HUES6 (cell line): ENCODE measurements at regions not wholly inside any gene's neighbourhood (a gene's known extent, or its start where the extent isn't known, plus 50 kb on each side); places are given as distances from the start of the nearest gene placed in this dataset.
"Not testable (repeated sequence)": the region's sequence is repeated elsewhere in the genome, so short reads cannot be mapped to it uniquely, and the experiment has no call there.

Experiments used
- H3K27ac ChIP-seq: 2 replicates; pipeline ENCODE4 v1.7.0; 2013; ENCODE audit warnings: low read depth, mild to moderate bottlenecking, low read length, inconsistent platforms
- H3K27me3 ChIP-seq: 2 replicates; pipeline ENCODE4 v1.6.1; 2013; ENCODE audit warnings: low read length; ENCODE audit not compliant: control insufficient read depth, insufficient read depth
- H3K36me3 ChIP-seq: 2 replicates; pipeline ENCODE4 v1.6.1; 2013; ENCODE audit warnings: low read length; ENCODE audit not compliant: control insufficient read depth, insufficient read depth
- H3K4me1 ChIP-seq: 2 replicates; pipeline ENCODE4 v1.6.1; 2013; ENCODE audit warnings: low read length; ENCODE audit not compliant: control insufficient read depth, insufficient read depth
- H3K4me3 ChIP-seq: 2 replicates; pipeline ENCODE4 v1.5.1; 2013; ENCODE audit warnings: low read depth, low read length
- H3K9ac ChIP-seq: one replicate; pipeline ENCODE4 v1.6.1; 2013; ENCODE audit warnings: mild to moderate bottlenecking, low read length
- H3K9me3 ChIP-seq: 2 replicates; pipeline ENCODE4 v1.6.1; 2013; ENCODE audit warnings: low read depth, low read length; ENCODE audit not compliant: control insufficient read depth, insufficient read depth

DNA sequence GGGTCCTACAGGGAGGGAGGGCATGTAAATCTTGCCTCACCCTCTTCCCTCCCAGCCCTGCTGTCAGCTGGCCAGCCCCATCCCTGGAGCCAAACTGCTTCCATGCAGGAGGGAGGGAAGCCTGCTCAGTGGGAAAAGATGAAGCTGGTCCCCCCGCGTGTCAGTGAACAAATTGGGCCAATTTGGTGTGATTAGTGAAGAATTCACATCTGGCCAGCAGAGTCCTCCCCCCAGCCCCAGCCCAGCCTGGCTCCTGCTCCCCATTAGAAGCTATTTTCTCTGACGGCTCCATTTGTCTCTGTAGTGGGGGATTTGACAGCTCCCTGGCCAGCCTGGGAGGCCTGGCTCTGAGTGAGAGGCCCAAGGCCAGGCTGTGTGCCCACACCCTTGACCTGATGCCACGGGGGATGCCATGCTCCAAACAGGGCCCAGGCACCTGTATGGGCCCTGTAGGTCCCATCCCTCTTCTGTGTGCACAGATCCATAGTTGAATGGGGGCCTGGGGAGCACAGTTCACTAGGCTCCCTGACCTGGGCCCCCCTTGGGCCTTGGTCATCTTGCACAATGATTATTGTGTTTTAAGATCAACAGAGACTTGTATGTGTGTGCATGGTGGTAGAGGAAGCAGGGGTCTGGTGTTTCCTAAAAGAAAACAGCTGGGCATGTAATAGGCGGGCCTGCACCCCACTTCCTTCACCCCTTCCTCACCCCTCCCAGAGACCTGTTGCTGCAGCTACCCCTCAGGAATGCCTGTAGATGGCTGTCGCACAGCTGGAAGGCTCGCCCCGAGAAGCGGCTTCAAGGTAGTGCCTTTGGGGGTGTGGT, 50.7 kb upstream of the TAC4 start:
- Histone ChIP-seq H3K4me3 (no peak overlapping the region), H3K27ac (no peak overlapping the region), H3K9ac (no peak overlapping the region), H3K4me1 (peaks cover 18% of the 10 kb centered on the region; the same call in 1 of the 2 replicates), H3K36me3 (no peaks in the 10 kb centered on the region), H3K9me3 (no peaks in the 10 kb centered on the region), H3K27me3 (peaks cover 62% of the 10 kb centered on the region)

- Histone ChIP-seq H3K9ac (no peak overlapping the region), H3K4me1 (peaks cover 21% of the 10 kb centered on the region; the same call in 1 of the 2 replicates), H3K27me3 (peaks cover 63% of the 10 kb centered on the region), H3K36me3 (no peaks in the 10 kb centered on the region), H3K9me3 (no peaks in the 10 kb centered on the region), H3K4me3 (no peak overlapping the region), H3K27ac (no peak overlapping the region)
Measured at GRCh38 chr17:49899191-49899485, 51.3 kb upstream of the TAC4 start.

DNA sequence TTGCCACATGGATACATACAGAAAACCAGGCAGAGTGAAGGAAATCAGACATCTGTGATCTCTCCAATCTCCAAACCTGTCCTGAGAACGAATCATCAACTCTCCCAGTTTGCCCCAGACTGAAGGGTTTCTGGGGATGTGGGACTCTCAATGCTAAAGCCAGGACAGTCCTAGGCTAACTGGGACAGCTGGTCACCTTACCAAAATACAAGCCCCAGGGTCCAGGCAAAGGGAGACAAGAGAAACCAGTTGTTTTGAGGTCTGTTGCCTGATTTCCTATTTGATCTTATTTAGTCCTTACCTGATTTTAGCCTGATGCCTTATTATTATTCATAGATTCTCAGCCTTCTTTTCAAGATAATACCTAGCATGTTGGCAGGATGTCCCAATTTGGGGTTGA, 51.7 kb upstream of the TAC4 start:
- no peak overlapping the region for H3K27ac ChIP-seq
- H3K27me3 ChIP-seq, result peaks cover 64% of the 10 kb centered on the region
- H3K9me3 ChIP-seq, result no peaks in the 10 kb centered on the region
- peaks cover 21% of the 10 kb centered on the region; the same call in 1 of the 2 replicates for H3K4me1 ChIP-seq
- no peak overlapping the region for H3K4me3 ChIP-seq
- no peak overlapping the region for H3K9ac ChIP-seq
- H3K36me3 ChIP-seq, result no peaks in the 10 kb centered on the region

GRCh38 chr17:49900801-49901200, 52.9 kb upstream of the TAC4 start:
- not testable (repeated sequence) for H3K9ac ChIP-seq, H3K9me3 ChIP-seq, H3K36me3 ChIP-seq, H3K27ac ChIP-seq, H3K4me3 ChIP-seq
- H3K4me1 ChIP-seq, result peaks cover 21% of the 10 kb centered on the region; the same call in 1 of the 2 replicates
- H3K27me3 ChIP-seq, result peaks cover 62% of the 10 kb centered on the region

DNA sequence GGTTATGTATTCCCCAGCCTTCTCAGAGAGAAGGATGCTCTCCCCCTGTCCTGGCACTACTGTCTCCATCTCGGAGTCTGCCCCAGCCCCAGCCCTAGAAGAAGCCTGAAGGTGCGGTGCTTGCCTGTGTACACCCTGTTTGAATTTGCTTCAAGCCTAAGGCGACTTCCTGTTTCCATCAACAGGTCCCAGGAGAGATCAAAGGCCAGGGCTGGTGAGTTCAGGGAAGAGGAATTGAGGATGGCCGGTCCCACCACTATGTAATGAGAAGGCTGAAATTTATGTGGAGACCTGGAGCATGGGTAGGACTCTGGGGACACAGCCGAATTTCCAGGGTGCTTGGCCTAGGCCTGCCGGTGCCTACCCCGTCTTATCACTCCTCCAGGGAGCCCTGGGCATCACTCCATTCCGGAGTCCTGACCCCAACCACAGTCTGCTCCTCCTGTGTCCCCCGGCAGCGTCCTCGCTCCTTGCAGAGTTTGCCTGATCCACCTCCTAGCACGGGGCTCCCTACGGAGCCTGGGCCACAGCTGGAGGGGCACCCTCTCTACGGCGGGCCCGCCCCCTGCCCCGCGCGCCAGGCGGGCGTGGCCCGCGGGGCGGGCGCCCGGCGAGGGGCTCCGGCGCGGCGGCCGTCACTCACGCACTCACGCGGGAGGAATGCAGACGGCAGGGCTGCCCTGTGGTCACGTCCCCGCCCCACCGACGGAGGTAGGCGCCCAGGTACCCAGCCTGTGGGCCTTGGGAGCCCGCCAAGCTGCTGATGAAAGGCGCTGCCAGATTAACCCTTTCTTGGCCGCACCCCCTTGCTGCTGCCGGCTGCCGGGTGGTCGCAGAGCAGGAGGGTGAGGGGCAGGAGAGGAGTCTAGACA, 53.8 kb upstream of the TAC4 start:
- peaks cover 21% of the 10 kb centered on the region; the same call in 1 of the 2 replicates for H3K4me1 ChIP-seq
- no peaks in the 10 kb centered on the region for H3K9me3 ChIP-seq
- peak overlapping the region; percentile 63 for H3K4me3 ChIP-seq
- no peak overlapping the region for H3K27ac ChIP-seq
- H3K36me3 ChIP-seq, result no peaks in the 10 kb centered on the region
- H3K9ac ChIP-seq, result no peak overlapping the region
- H3K27me3 ChIP-seq, result peaks cover 64% of the 10 kb centered on the region

GRCh38 chr17:49903523-49903922, 55.7 kb upstream of the TAC4 start:
- peaks cover 68% of the 10 kb centered on the region for H3K27me3 ChIP-seq
- no peak overlapping the region for H3K27ac ChIP-seq
- H3K4me1 ChIP-seq, result peaks cover 21% of the 10 kb centered on the region; the same call in 1 of the 2 replicates
- no peak overlapping the region for H3K4me3 ChIP-seq
- no peaks in the 10 kb centered on the region for H3K36me3 ChIP-seq
- H3K9ac ChIP-seq, result no peak overlapping the region
- H3K9me3 ChIP-seq, result no peaks in the 10 kb centered on the region

DNA sequence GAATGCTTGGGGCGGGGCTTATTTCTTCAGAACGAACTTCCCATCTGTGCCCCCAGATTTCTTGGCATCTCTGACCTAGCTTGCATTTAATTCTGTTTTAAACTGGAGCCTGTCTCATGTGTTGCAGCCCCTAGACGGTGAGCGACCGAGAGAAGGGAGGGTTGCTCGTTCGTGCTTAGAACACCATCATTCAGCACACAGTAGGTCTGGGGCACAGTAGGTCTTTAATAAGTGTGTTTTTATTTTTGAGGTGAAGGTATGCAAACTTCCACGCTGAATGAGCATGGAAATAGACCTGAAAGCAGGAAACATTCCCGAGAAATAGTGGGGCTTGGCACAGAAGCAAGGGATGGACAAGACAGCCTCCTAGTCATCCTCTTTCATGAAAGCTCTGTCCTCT, 57.0 kb upstream of the TAC4 start:
- Histone ChIP-seq H3K9me3 (no peaks in the 10 kb centered on the region), H3K27ac (no peak overlapping the region), H3K9ac (no peak overlapping the region), H3K4me3 (no peak overlapping the region), H3K36me3 (no peaks in the 10 kb centered on the region), H3K4me1 (peaks cover 29% of the 10 kb centered on the region), H3K27me3 (peaks cover 82% of the 10 kb centered on the region)

DNA sequence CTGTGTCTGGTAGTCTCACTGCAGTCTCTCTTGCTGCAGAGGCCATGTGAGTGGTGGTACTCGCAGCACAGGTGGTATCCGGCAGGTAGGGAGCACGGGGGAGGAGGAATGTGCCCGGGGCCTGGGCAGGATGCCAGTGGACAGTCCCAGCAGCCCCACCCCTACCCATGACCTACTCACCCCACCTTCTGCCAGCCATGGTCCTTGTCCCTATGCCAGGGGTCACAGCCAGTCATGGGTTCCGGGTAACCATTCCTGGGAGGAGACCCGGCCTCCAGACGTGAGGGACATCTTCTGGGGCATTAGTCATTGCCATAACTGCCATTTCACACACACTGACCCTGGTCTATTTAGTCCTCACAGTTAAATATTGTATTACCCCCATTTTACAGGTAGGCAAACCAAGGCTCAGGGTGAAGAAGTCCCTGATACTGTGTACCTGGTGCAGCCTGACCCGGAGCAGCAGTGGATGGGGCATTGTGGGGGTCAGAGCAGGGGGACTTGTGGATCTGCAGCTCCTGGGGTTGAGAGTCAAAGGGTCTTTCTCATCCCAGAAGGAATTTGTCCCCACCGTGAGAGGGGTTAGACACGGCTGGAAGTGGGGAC, 58.8 kb upstream of the TAC4 start:
- Histone ChIP-seq H3K36me3 (no peaks in the 10 kb centered on the region), H3K4me1 (peaks cover 33% of the 10 kb centered on the region), H3K27ac (no peak overlapping the region), H3K9me3 (no peaks in the 10 kb centered on the region), H3K27me3 (peaks cover 91% of the 10 kb centered on the region), H3K9ac (no peak overlapping the region), H3K4me3 (no peak overlapping the region)

GRCh38 chr17:49907279-49907678, 59.4 kb upstream of the TAC4 start:
- no peak overlapping the region for H3K9ac ChIP-seq
- no peaks in the 10 kb centered on the region for H3K9me3 ChIP-seq
- H3K36me3 ChIP-seq, result no peaks in the 10 kb centered on the region
- no peak overlapping the region for H3K4me3 ChIP-seq
- no peak overlapping the region for H3K27ac ChIP-seq
- H3K4me1 ChIP-seq, result peaks cover 29% of the 10 kb centered on the region
- H3K27me3 ChIP-seq, result peaks cover 92% of the 10 kb centered on the region

DNA sequence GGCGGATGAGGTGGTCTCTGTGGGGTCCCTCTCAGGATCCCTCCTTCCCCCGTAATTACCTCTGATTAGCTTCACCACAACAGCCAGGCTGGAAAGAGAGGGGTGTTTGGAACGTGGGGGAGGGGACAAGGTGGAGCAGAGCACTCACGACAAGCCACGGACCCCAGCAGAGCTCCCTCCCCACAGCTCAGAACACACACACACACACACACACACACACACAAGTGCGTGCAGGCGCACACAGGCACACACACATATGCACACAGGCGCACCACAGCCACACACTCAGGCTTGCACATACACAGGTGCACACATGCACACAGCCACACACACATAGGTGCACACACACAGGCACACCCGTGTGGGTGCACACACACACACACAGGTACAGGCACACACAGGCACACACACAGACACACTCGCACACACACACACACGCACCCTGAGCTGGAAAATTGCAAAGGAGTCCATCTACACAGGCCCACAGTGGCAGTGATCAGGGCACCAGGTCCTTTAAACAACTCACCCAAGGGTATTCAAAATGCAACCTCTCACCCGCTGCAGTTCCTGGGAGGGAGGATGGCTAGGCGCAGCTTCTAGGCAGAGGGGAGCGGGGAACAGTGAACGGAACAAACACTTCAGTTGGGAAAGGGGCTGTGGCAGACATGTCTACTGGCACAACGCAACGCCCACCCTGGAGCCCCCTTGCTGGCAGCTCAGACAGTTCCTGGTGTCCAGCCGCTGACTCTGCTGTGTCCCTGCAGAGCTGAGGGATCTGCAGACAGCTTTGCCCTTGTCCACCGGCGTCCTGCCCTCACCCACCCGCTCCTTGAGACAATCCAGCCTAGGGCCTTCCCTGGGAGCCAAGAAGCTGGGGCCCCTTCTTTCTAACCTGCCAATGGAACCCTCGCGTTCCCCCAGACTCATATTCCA, 59.9 kb upstream of the DLX4 start:
- H3K4me1 ChIP-seq, result peaks cover 28% of the 10 kb centered on the region
- H3K4me3 ChIP-seq, result peak overlapping the region; percentile 59
- H3K9ac ChIP-seq, result no peak overlapping the region
- no peak overlapping the region for H3K27ac ChIP-seq
- H3K27me3 ChIP-seq, result peaks cover 86% of the 10 kb centered on the region
- no peaks in the 10 kb centered on the region for H3K36me3 ChIP-seq
- no peaks in the 10 kb centered on the region for H3K9me3 ChIP-seq
